ENCODE measurements at regions not wholly inside any gene's neighbourhood (a gene's known extent, or its start where the extent isn't known, plus 50 kb on each side); places are given as distances from the start of the nearest gene placed in this dataset.

DNA sequence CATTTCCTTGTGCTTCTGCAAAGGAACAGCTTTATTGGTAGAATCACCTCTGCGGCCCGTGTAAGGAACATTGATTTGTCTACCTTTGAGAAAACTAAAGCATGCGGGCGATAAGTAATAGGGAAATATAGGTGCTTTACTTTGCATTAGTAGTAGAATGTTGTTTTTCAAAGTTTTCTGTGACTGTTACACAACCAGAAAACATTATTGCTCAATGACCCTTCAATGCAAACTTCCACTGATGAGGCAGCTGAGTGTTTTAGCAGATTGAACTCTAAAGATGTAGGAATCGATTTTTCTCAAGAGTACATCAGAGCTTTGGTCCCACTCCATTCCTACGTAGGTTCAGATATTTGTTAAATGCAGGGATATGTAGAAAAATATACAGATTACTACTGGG, 427.8 kb downstream of the DNAJB9 start:
- TF ChIP-seq CTCF (IDR thresholded peaks at IDR 0.05; ENCODE audit: low read depth, low read length, missing control alignments), result no peak
- Histone ChIP-seq H3K4me3 (ENCODE audit: low read depth, low read length) (no peak overlapping the region), H3K27me3 (replicated peaks) (no peaks in the 10 kb centered on the region), H3K36me3 (replicated peaks) (no peaks in the 10 kb centered on the region), H3K27ac (no peak overlapping the region)
- in situ Hi-C loops (cut with HindIII; ENCODE audit: low pct_ligation_motif_present, low sequenced_read_pairs), result no loop called here
- DNase-seq, result no peak

- no peak for TF ChIP-seq CTCF (IDR thresholded peaks at IDR 0.05; ENCODE audit: low read depth, low read length, missing control alignments)
These were observed 434.1 kb downstream of the DNAJB9 start for GRCh38 chr7:109003742-109004141.

DNA sequence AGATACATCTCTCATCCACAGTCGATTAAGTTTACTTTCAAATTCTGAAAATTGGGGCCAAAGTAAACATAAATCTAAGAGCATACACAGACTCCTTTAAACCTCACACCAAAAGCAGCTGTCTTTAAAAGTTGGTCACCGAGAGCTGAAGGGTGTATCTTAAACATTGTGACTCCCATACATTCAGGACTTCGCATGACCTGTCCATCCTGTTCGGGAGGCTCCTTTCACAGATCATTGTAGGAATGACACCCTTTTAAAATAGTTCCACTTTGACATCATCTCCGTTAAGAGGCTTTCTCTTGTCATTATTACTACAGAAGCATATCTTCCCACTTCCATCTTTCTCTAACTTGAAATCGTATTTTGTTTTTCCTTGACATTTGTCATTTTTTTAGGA, 440.0 kb downstream of the DNAJB9 start:
- H3K4me3 ChIP-seq (ENCODE audit: low read depth, low read length), result no peak overlapping the region
- no peaks in the 10 kb centered on the region for H3K27me3 ChIP-seq (replicated peaks)
- TF ChIP-seq CTCF (IDR thresholded peaks at IDR 0.05; ENCODE audit: low read depth, low read length, missing control alignments), result no peak
- DNase-seq, result no peak
- in situ Hi-C loops (cut with HindIII; ENCODE audit: low pct_ligation_motif_present, low sequenced_read_pairs), result no loop called here
- no peaks in the 10 kb centered on the region for H3K36me3 ChIP-seq (replicated peaks)
- no peak overlapping the region for H3K27ac ChIP-seq

More at GRCh38 chr7:109003742-109004141, 434.1 kb downstream of the DNAJB9 start:
- in situ Hi-C loops (cut with HindIII; ENCODE audit: low pct_ligation_motif_present, low sequenced_read_pairs), result no loop called here
- H3K36me3 ChIP-seq (replicated peaks), result no peaks in the 10 kb centered on the region
- H3K27ac ChIP-seq, result no peak overlapping the region
- DNase-seq, result peak; percentile 20
- H3K27me3 ChIP-seq (replicated peaks), result no peaks in the 10 kb centered on the region
- H3K4me3 ChIP-seq (ENCODE audit: low read depth, low read length), result no peak overlapping the region

- no peak overlapping the region for H3K27ac ChIP-seq
- H3K4me3 ChIP-seq (ENCODE audit: low read depth, low read length), result no peak overlapping the region
- H3K27me3 ChIP-seq (replicated peaks), result no peaks in the 10 kb centered on the region
- in situ Hi-C loops (cut with HindIII; ENCODE audit: low pct_ligation_motif_present, low sequenced_read_pairs), result no loop called here
- no peak for DNase-seq
- no peaks in the 10 kb centered on the region for H3K36me3 ChIP-seq (replicated peaks)
- TF ChIP-seq CTCF (IDR thresholded peaks at IDR 0.05; ENCODE audit: low read depth, low read length, missing control alignments), result no peak
These were observed 450.6 kb downstream of the DNAJB9 start for GRCh38 chr7:109020251-109020650.

DNA sequence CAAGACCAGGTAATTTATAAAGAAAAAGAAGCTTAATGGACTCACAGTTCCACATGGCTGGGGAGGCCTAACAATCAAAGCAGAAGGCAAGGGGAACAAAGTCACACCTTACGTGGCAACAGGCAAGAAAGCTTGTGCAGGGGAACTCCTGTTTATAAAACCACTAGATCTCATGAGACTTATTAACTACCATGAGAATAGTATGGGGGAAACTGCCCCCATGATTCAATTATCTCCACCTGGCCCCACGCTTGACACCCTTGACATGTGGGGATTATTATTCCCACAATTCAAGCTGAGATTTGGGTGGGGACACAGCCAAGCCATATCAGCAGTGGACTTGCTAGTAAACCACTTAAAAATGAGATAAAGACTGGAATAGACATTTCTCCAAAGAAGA, 451.7 kb downstream of the DNAJB9 start:
- no peak for TF ChIP-seq CTCF (IDR thresholded peaks at IDR 0.05; ENCODE audit: low read depth, low read length, missing control alignments)
- Histone ChIP-seq H3K4me3 (ENCODE audit: low read depth, low read length) (no peak overlapping the region), H3K36me3 (replicated peaks) (no peaks in the 10 kb centered on the region), H3K27ac (no peak overlapping the region), H3K27me3 (replicated peaks) (no peaks in the 10 kb centered on the region)
- no peak for DNase-seq
- in situ Hi-C loops (cut with HindIII; ENCODE audit: low pct_ligation_motif_present, low sequenced_read_pairs), result no loop called here

DNA sequence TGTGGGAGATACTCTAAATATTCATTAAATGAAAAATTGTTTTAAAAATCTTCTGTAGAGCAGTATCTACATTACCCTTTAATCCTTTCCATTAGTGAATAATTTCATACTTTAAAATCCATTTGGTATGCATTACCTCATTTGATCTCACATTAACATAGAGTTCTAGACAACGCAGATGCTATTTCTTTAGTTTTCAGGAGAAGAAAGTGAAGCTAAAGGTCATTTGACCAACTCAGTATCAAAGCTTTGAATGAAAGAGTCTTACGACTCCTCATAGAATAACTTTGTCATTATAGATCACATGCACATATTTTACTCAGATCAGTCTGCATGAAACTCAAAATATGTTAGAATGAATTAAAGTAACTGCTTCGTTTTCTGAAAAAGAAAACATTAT, 460.2 kb downstream of the DNAJB9 start:
- no peak for DNase-seq
- H3K36me3 ChIP-seq (replicated peaks), result no peaks in the 10 kb centered on the region
- TF ChIP-seq CTCF (IDR thresholded peaks at IDR 0.05; ENCODE audit: low read depth, low read length, missing control alignments), result no peak
- in situ Hi-C loops (cut with HindIII; ENCODE audit: low pct_ligation_motif_present, low sequenced_read_pairs), result no loop called here
- H3K27ac ChIP-seq, result no peak overlapping the region
- no peaks in the 10 kb centered on the region for H3K27me3 ChIP-seq (replicated peaks)
- H3K4me3 ChIP-seq (ENCODE audit: low read depth, low read length), result no peak overlapping the region
